IMR-90 (cell line): ENCODE measurements at regions not wholly inside any gene's neighbourhood (a gene's known extent, or its start where the extent isn't known, plus 50 kb on each side); places are given as distances from the start of the nearest gene placed in this dataset.

ENCODE experiments used
- ATAC-seq: fragments of 200-7000 bp; cut with Tn5 transposase; 2 replicates; pipeline ENCODE4 v1.9.1; 2020; ENCODE audit warnings: low read depth, mild to moderate bottlenecking, moderate library complexity
- BruUV-seq: library from RNA; stranded (reverse); fragments of 400-500 nt; replicated peaks from 2 replicates; lab custom pipeline; 2021; lab: Mats Ljungman, UMichigan
- CTCF ChIA-PET: fragments of 300-600 bp; formaldehyde crosslinking; extraction: SDS; loops from one replicate; lab custom pipeline; 2021; ENCODE audit warnings: antibody characterized with exemption; lab: Yijun Ruan, JAX
- POLR2A ChIA-PET: fragments of 300-600 bp; sonication (Branson Sonifier 250); formaldehyde crosslinking; loops from one replicate; lab custom pipeline; 2022; ENCODE audit warnings: antibody characterized with exemption; ENCODE audit not compliant: unreplicated experiment; lab: Charles Lee
- DNase-seq: peaks from one replicate; pipeline ENCODE4 v3.0.0; 2013
- H2AFZ ChIP-seq: replicated peaks from 2 replicates; pipeline ENCODE3; 2013; ENCODE audit warnings: low read length, mild to moderate bottlenecking; ENCODE audit not compliant: poor library complexity
- H2AK5ac ChIP-seq: 2 replicates; pipeline ENCODE4 v1.6.1; 2013; ENCODE audit warnings: low read depth, low read length, inconsistent platforms
- H2AK9ac ChIP-seq: replicated peaks from 2 replicates; pipeline ENCODE3; 2013; ENCODE audit warnings: mild to moderate bottlenecking, low read depth, low read length, moderate library complexity; ENCODE audit not compliant: poor library complexity
- H2BK120ac ChIP-seq: 2 replicates; pipeline ENCODE4 v1.6.1; 2013; ENCODE audit warnings: low read depth, low read length, inconsistent platforms
- H2BK15ac ChIP-seq: 3 replicates; pipeline ENCODE4 v1.6.1; 2013; ENCODE audit warnings: low read depth, low read length, inconsistent platforms
- H2BK20ac ChIP-seq: 2 replicates; pipeline ENCODE4 v1.6.1; 2013; ENCODE audit warnings: low read depth, mild to moderate bottlenecking, inconsistent platforms, low read length, moderate library complexity
- H2BK5ac ChIP-seq: 2 replicates; pipeline ENCODE4 v1.6.1; 2013; ENCODE audit warnings: mild to moderate bottlenecking, low read depth, low read length, inconsistent platforms; ENCODE audit not compliant: poor library complexity, severe bottlenecking
- H3K14ac ChIP-seq: replicated peaks from 2 replicates; pipeline ENCODE4 v1.6.1; 2013; ENCODE audit warnings: low read depth, low read length, inconsistent platforms
- H3K18ac ChIP-seq: 2 replicates; pipeline ENCODE4 v1.6.1; 2013; ENCODE audit warnings: low read depth, low read length, control low read depth
- H3K23ac ChIP-seq: 2 replicates; pipeline ENCODE4 v1.6.1; 2013; ENCODE audit warnings: low read depth, low read length, inconsistent platforms
- H3K27ac ChIP-seq: 2 replicates; pipeline ENCODE4 v1.5.1; 2013; ENCODE audit warnings: mild to moderate bottlenecking, control low read depth, low read length; ENCODE audit not compliant: insufficient read depth
- H3K27me3 ChIP-seq: 2 replicates; pipeline ENCODE4 v1.6.1; 2013; ENCODE audit warnings: low read length; ENCODE audit not compliant: control insufficient read depth, insufficient read depth
- H3K36me3 ChIP-seq: 2 replicates; pipeline ENCODE4 v1.6.1; 2013; ENCODE audit warnings: low read length, mixed read lengths; ENCODE audit not compliant: control insufficient read depth, insufficient read depth
- H3K4ac ChIP-seq: 2 replicates; pipeline ENCODE4 v1.6.1; 2013; ENCODE audit warnings: low read depth, low read length, inconsistent platforms
- H3K4me1 ChIP-seq: 2 replicates; pipeline ENCODE4 v1.6.1; 2013; ENCODE audit warnings: low read length, mixed read lengths; ENCODE audit not compliant: control insufficient read depth, insufficient read depth
- H3K4me2 ChIP-seq: 2 replicates; pipeline ENCODE4 v1.6.1; 2013; ENCODE audit warnings: low read depth, mild to moderate bottlenecking, control low read depth, low read length, moderate library complexity
- H3K4me3 ChIP-seq: 2 replicates; pipeline ENCODE4 v1.5.1; 2013; ENCODE audit warnings: low read depth, mild to moderate bottlenecking, control low read depth, low read length, moderate library complexity; ENCODE audit not compliant: insufficient read depth
- H3K56ac ChIP-seq: 2 replicates; pipeline ENCODE4 v1.6.1; 2013; ENCODE audit warnings: low read length, inconsistent platforms; ENCODE audit not compliant: insufficient read depth; ENCODE audit errors: extremely low read depth
- H3K79me1 ChIP-seq, 2 experiments: 2 replicates each; pipeline ENCODE4 v1.6.1; 2013; ENCODE audit warnings: low read length in 2 of 2, inconsistent platforms in 1 of 2, low read depth in 1 of 2
- H3K9ac ChIP-seq: 2 replicates; pipeline ENCODE4 v1.6.1; 2013; ENCODE audit warnings: low read depth, low read length, control low read depth
- H3K9me1 ChIP-seq: 2 replicates; pipeline ENCODE4 v1.6.1; 2013; ENCODE audit warnings: low read length, inconsistent platforms; ENCODE audit not compliant: insufficient read depth
- H3K9me3 ChIP-seq: 2 replicates; pipeline ENCODE4 v1.6.1; 2013; ENCODE audit warnings: low read length; ENCODE audit not compliant: control insufficient read depth, insufficient read depth
- H4K20me1 ChIP-seq: 2 replicates; pipeline ENCODE4 v1.6.1; 2013; ENCODE audit warnings: low read length, inconsistent platforms; ENCODE audit not compliant: insufficient read depth
- H4K5ac ChIP-seq: 2 replicates; pipeline ENCODE4 v1.6.1; 2013; ENCODE audit warnings: mild to moderate bottlenecking, low read depth, low read length, control low read depth
- H4K8ac ChIP-seq, 2 experiments: 2 replicates each; pipeline ENCODE4 v1.6.1; 2013; ENCODE audit warnings: low read depth in 2 of 2, low read length in 2 of 2, control low read depth in 1 of 2, inconsistent platforms in 1 of 2
- H4K91ac ChIP-seq: 2 replicates; pipeline ENCODE4 v1.6.1; 2013; ENCODE audit warnings: low read depth, low read length, inconsistent platforms; ENCODE audit not compliant: insufficient read depth
- CEBPB ChIP-seq: IDR thresholded peaks from 2 replicates; pipeline ENCODE4 v1.6.1; 2012; ENCODE audit warnings: low read depth, low read length, improper control_type of control experiment
- CHD1 ChIP-seq: IDR thresholded peaks from 2 replicates; pipeline ENCODE4 v1.6.1; 2012; ENCODE audit warnings: low read depth, low read length, improper control_type of control experiment
- WGBS, 2 experiments: methylation state at CpG; one replicate each; pipeline versions ENCODE4 v1.1.5 to v1.1.7; 2013; ENCODE audit warnings: missing lambda C conversion rate in 2 of 2; ENCODE audit not compliant: insufficient read length in 1 of 2; ENCODE audit errors: extremely low coverage in 2 of 2; 5-methylcytosine and 5-hydroxymethylcytosine counted together
- dilution Hi-C: fragments of 300-500 bp; cut with HindIII; formaldehyde crosslinking; loops from one replicate; pipeline ENCODE4 v1.14.3; 2018; ENCODE audit warnings: low sequenced_read_pairs; ENCODE audit not compliant: unreplicated experiment
- in situ Hi-C: fragments of 300-500 bp; cut with MboI; formaldehyde crosslinking; loops from 3 replicates; pipeline ENCODE4 v1.14.3; 2019; ENCODE audit warnings: low sequenced_read_pairs, inconsistent platforms, mixed read lengths
- intact Hi-C: fragments of 100-400 bp; cut with micrococcal nuclease; formaldehyde crosslinking; loops from 2 replicates; pipeline ENCODE4 v1.10.0; 2022
- TF ChIP-seq, protein P1 (sequence below): fragments of 150-350 bp; IDR thresholded peaks from 2 replicates; pipeline ENCODE4 v1.6.1; 2016; ENCODE audit warnings: low read depth, mild to moderate bottlenecking, low read length, moderate library complexity, borderline replicate concordance

GRCh38 chr11:24132471-24132870, 364.4 kb upstream of the LUZP2 start:
- Histone ChIP-seq H2BK20ac (no peak overlapping the region), H2AFZ (no peak overlapping the region), H3K14ac (no peak overlapping the region), H4K5ac (no peak overlapping the region), H4K8ac (no peak overlapping the region), H3K4me1 (no peaks in the 10 kb centered on the region), H4K91ac (no peak overlapping the region), H3K27ac (no peak overlapping the region), H3K23ac (no peak overlapping the region), H2AK5ac (no peak overlapping the region), H3K4ac (no peak overlapping the region), H3K9ac (no peak overlapping the region), H3K79me1 (no peaks in the 10 kb centered on the region), H3K36me3 (no peaks in the 10 kb centered on the region), H3K18ac (no peak overlapping the region), H3K4me3 (no peak overlapping the region), H2AK9ac (no peak overlapping the region), H3K4me2 (no peak overlapping the region), H2BK120ac (no peak overlapping the region), H2BK15ac (no peak overlapping the region), H2BK5ac (no peak overlapping the region), H3K9me3 (no peaks in the 10 kb centered on the region), H3K9me1 (no peaks in the 10 kb centered on the region), H3K56ac (no peak overlapping the region), H4K20me1 (no peaks in the 10 kb centered on the region), H3K27me3 (no peaks in the 10 kb centered on the region)
- intact Hi-C loops (no loop called here), dilution Hi-C loops (no loop called here), in situ Hi-C loops (no loop called here)
- no TSS peak for BruUV-seq
- TF ChIP-seq, protein P1, sequence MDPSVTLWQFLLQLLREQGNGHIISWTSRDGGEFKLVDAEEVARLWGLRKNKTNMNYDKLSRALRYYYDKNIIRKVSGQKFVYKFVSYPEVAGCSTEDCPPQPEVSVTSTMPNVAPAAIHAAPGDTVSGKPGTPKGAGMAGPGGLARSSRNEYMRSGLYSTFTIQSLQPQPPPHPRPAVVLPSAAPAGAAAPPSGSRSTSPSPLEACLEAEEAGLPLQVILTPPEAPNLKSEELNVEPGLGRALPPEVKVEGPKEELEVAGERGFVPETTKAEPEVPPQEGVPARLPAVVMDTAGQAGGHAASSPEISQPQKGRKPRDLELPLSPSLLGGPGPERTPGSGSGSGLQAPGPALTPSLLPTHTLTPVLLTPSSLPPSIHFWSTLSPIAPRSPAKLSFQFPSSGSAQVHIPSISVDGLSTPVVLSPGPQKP, result no peak
- TF ChIP-seq CHD1, result no peak
- peak; percentile 41; the same call in 1 of the 2 replicates for TF ChIP-seq CEBPB
- DNase-seq, result no peak
- no peak for ATAC-seq
- CTCF ChIA-PET, result interaction anchor here (0.6 to 0.7 kb wide), 2 partner anchors 15 to 16 kb away, joined by 3 to 4 read pairs; no protein-coding TSS in a partner anchor
- POLR2A ChIA-PET, result no interaction called here
- no CpG with 5 or more reads among the region's 1 CpG for WGBS, 2 experiments
